KMS-11 (cell line): ENCODE measurements at regions not wholly inside any gene's neighbourhood (a gene's known extent, or its start where the extent isn't known, plus 50 kb on each side); places are given as distances from the start of the nearest gene placed in this dataset.

ENCODE experiments used
- H2AFZ ChIP-seq: fragments of 200-600 bp; sonication (generic); 2 replicates; pipeline ENCODE4 v1.6.1; 2016; ENCODE audit warnings: antibody characterized with exemption, mixed run types, low read depth
- H3K27ac ChIP-seq: fragments of 200-600 bp; sonication (generic); 2 replicates; pipeline ENCODE4 v1.6.1; 2016; ENCODE audit warnings: mild to moderate bottlenecking, mixed run types
- H3K27me3 ChIP-seq: fragments of 200-600 bp; sonication (generic); 2 replicates; pipeline ENCODE4 v1.6.1; 2017; ENCODE audit warnings: mild to moderate bottlenecking, low read depth, mixed run types, moderate library complexity; ENCODE audit not compliant: insufficient read depth
- H3K36me3 ChIP-seq: fragments of 200-600 bp; sonication (generic); 2 replicates; pipeline ENCODE4 v1.6.1; 2017; ENCODE audit warnings: mild to moderate bottlenecking, mixed run types; ENCODE audit not compliant: insufficient read depth
- H3K4me1 ChIP-seq: fragments of 200-600 bp; sonication (generic); 2 replicates; pipeline ENCODE4 v1.6.1; 2016; ENCODE audit warnings: mild to moderate bottlenecking, low read depth, mixed run types; ENCODE audit not compliant: poor library complexity, severe bottlenecking
- H3K4me2 ChIP-seq: fragments of 200-600 bp; sonication (generic); 2 replicates; pipeline ENCODE4 v1.7.0; 2016; ENCODE audit warnings: mild to moderate bottlenecking, mixed run types
- H3K4me3 ChIP-seq: fragments of 200-600 bp; sonication (generic); IDR thresholded peaks from 2 replicates; pipeline ENCODE4 v1.6.1; 2017; ENCODE audit warnings: low read depth, low read length, mixed read lengths; ENCODE audit not compliant: insufficient read depth
- H3K79me2 ChIP-seq: fragments of 200-600 bp; sonication (generic); 2 replicates; pipeline ENCODE4 v1.6.1; 2016; ENCODE audit warnings: low read depth, mixed run types; ENCODE audit not compliant: insufficient read depth
- H3K9ac ChIP-seq: fragments of 200-600 bp; sonication (generic); 2 replicates; pipeline ENCODE4 v1.6.1; 2016; ENCODE audit warnings: mild to moderate bottlenecking, mixed run types
- H4K20me1 ChIP-seq: fragments of 200-600 bp; sonication (generic); 2 replicates; pipeline ENCODE4 v1.6.1; 2016; ENCODE audit warnings: mild to moderate bottlenecking, mixed run types; ENCODE audit not compliant: insufficient read depth
- TF ChIP-seq, protein P1 (sequence below): fragments of 200-600 bp; sonication (generic); conservative IDR thresholded peaks from 2 replicates; pipeline ENCODE4 v1.6.1; 2017; ENCODE audit warnings: low read depth, mild to moderate bottlenecking, antibody characterized with exemption, low read length, moderate library complexity, mixed read lengths

DNA sequence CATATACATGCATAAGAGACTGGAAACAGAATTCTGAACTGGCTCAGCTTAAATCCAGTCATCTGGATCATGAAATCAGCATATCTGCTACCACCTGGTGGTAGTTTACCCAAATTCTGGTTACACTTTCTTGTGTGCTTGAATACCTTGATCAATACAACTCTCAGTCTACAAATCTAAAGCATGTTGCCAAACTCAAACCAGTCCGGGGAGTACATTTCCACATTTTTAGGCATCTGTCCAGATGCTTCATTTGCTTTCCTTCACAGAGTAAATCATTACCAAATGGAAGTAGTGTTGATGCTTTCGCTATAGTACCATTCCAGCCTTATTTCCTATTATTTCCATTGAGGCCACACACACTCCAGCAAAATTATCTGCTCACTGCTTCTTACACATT, 126.4 kb downstream of the P2RY1 start:
- no peaks in the 10 kb centered on the region for H4K20me1 ChIP-seq
- no peak overlapping the region for H3K4me2 ChIP-seq
- TF ChIP-seq, protein P1, sequence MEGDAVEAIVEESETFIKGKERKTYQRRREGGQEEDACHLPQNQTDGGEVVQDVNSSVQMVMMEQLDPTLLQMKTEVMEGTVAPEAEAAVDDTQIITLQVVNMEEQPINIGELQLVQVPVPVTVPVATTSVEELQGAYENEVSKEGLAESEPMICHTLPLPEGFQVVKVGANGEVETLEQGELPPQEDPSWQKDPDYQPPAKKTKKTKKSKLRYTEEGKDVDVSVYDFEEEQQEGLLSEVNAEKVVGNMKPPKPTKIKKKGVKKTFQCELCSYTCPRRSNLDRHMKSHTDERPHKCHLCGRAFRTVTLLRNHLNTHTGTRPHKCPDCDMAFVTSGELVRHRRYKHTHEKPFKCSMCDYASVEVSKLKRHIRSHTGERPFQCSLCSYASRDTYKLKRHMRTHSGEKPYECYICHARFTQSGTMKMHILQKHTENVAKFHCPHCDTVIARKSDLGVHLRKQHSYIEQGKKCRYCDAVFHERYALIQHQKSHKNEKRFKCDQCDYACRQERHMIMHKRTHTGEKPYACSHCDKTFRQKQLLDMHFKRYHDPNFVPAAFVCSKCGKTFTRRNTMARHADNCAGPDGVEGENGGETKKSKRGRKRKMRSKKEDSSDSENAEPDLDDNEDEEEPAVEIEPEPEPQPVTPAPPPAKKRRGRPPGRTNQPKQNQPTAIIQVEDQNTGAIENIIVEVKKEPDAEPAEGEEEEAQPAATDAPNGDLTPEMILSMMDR, result peak; percentile 43
- H2AFZ ChIP-seq, result no peak overlapping the region
- no peaks in the 10 kb centered on the region for H3K27me3 ChIP-seq
- H3K4me1 ChIP-seq, result no peaks in the 10 kb centered on the region
- no peak overlapping the region for H3K4me3 ChIP-seq
- no peaks in the 10 kb centered on the region for H3K79me2 ChIP-seq
- H3K27ac ChIP-seq, result no peak overlapping the region
- no peaks in the 10 kb centered on the region for H3K36me3 ChIP-seq
- H3K9ac ChIP-seq, result no peak overlapping the region

DNA sequence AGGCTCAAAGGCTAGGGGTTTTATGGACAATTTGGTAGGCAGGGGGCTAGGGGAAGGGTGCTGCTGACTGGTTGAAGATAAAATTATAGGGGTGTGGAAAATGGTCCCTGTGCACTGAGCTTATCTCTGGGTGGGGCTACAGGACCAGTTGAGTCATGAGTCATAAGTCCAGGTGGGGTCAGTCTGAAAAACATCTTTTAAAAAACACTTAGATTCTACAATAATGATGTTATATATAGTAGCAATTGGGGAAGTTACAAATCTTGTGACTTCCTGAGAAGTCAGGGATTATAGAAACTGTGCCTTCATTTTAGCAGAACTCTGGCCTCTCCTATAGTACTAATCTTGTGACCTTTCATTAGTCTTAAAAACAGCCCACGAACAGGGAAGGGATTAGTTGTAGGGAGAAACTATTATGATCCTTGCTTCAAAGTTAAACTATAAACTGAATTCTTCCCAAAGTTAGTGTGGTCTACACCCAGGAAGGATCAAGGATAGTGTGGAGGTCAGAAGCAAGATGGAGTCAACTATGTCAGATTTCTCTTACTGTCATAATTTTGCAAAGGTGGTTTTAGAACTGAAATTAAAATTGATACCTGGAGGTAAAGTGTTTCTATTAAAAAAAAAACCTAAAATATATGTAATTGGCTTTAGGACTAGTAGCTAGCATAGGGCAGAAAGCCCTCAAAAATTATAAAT, 130.1 kb downstream of the P2RY1 start:
- no peak overlapping the region for H2AFZ ChIP-seq
- no peak overlapping the region for H3K9ac ChIP-seq
- TF ChIP-seq, protein P1, result no peak
- H3K27ac ChIP-seq, result no peak overlapping the region
- H3K79me2 ChIP-seq, result no peaks in the 10 kb centered on the region
- no peaks in the 10 kb centered on the region for H3K27me3 ChIP-seq
- no peaks in the 10 kb centered on the region; the same call in 1 of the 2 replicates for H4K20me1 ChIP-seq
- no peaks in the 10 kb centered on the region for H3K4me1 ChIP-seq
- no peaks in the 10 kb centered on the region for H3K36me3 ChIP-seq
- no peak overlapping the region for H3K4me2 ChIP-seq
- H3K4me3 ChIP-seq, result no peak overlapping the region

GRCh38 chr3:152968388-152969024, 133.6 kb downstream of the P2RY1 start:
- Histone ChIP-seq H3K9ac (no peak overlapping the region), H3K4me3 (no peak overlapping the region), H3K4me1 (no peaks in the 10 kb centered on the region), H3K27ac (no peak overlapping the region), H3K36me3 (no peaks in the 10 kb centered on the region), H3K79me2 (no peaks in the 10 kb centered on the region), H3K27me3 (no peaks in the 10 kb centered on the region), H3K4me2 (no peak overlapping the region), H2AFZ (no peak overlapping the region), H4K20me1 (no peaks in the 10 kb centered on the region; the same call in 1 of the 2 replicates)
- TF ChIP-seq, protein P1, result no peak

DNA sequence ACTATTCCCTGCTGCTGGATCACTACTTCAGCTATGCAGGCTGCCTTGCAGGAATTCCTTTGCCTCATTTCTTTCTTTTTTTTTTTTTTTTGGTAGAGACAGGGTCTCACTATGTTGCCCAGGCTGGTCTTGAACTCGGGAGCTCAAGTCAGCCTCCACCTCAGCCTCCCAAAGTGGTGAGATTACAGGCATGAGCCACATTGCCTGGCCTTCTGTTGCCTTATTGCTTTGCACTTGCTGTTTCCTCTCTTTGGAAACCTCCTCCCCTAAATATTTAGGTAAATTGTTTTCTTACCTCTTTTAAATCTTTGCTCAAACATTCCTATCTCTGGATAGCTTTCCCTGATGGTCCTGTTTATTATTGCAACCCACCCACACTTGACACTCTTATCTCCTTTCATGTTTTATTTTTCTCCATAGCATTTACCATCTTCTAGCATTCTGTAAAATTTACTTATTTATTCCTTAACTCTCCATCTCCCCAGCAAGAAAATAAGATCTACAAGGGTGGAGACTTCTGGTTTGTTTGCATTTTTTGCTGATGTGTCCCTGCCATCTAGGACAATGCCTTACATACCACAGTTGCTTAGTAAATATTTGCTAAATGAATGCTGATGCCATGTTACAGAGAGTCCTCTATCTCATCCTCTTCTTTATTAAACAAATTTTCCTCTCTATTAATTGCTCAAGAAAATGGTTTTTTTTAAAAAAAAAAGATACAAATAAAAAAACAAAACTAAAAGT, 134.8 kb downstream of the P2RY1 start:
- Histone ChIP-seq H2AFZ (no peak overlapping the region), H3K27me3 (no peaks in the 10 kb centered on the region), H3K27ac (no peak overlapping the region), H3K36me3 (no peaks in the 10 kb centered on the region), H3K4me2 (no peak overlapping the region), H3K79me2 (no peaks in the 10 kb centered on the region), H3K4me3 (no peak overlapping the region), H3K4me1 (no peaks in the 10 kb centered on the region), H4K20me1 (no peaks in the 10 kb centered on the region; the same call in 1 of the 2 replicates), H3K9ac (no peak overlapping the region)
- TF ChIP-seq, protein P1, result no peak
